ENCODE measurements at regions not wholly inside any gene's neighbourhood (a gene's known extent, or its start where the extent isn't known, plus 50 kb on each side); places are given as distances from the start of the nearest gene placed in this dataset.
A peak's percentile ranks its signal among the peaks of the same experiment; 100 is the strongest.
"Not testable (repeated sequence)": the region's sequence is repeated elsewhere in the genome, so short reads cannot be mapped to it uniquely, and the experiment has no call there.

DNA sequence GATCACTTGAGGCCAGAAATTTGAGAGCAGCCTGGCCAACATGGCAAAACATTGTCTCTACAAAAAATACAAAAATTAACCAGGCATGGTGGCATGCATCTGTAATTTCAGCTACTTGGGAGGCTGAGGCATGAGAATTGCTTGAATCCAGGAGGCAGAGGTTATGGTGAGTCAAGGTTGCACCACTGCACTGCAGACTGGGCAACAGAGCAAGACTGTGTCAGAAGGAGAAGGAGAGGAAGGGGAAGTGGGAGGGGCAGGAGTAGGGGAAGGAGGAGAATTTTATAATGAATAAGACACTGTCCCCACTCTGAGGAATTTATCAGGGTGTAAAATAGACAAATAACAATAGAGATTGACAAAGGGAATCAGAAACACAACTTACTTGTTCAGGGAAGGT is 440.6 kb upstream of the DYNLRB2 start:
- no peak for DNase-seq (ENCODE audit: low spot score)
- H3K9me3 Mint-ChIP-seq (ENCODE audit: low read depth), result peaks cover 13% of the 10 kb centered on the region
- no peak overlapping the region for H3K27ac Mint-ChIP-seq (ENCODE audit: unreplicated experiment)
- H3K36me3 Mint-ChIP-seq (ENCODE audit: low read depth), result no peaks in the 10 kb centered on the region
- H3K27me3 Mint-ChIP-seq (ENCODE audit: low read depth), result peaks cover 4% of the 10 kb centered on the region
- TF ChIP-seq, protein P1, sequence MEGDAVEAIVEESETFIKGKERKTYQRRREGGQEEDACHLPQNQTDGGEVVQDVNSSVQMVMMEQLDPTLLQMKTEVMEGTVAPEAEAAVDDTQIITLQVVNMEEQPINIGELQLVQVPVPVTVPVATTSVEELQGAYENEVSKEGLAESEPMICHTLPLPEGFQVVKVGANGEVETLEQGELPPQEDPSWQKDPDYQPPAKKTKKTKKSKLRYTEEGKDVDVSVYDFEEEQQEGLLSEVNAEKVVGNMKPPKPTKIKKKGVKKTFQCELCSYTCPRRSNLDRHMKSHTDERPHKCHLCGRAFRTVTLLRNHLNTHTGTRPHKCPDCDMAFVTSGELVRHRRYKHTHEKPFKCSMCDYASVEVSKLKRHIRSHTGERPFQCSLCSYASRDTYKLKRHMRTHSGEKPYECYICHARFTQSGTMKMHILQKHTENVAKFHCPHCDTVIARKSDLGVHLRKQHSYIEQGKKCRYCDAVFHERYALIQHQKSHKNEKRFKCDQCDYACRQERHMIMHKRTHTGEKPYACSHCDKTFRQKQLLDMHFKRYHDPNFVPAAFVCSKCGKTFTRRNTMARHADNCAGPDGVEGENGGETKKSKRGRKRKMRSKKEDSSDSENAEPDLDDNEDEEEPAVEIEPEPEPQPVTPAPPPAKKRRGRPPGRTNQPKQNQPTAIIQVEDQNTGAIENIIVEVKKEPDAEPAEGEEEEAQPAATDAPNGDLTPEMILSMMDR (IDR thresholded peaks at IDR 0.05), result no peak
- H3K4me3 Mint-ChIP-seq (ENCODE audit: unreplicated experiment), result no peak overlapping the region
- peaks cover 7% of the 10 kb centered on the region for H3K4me1 Mint-ChIP-seq (ENCODE audit: low read depth)

DNA sequence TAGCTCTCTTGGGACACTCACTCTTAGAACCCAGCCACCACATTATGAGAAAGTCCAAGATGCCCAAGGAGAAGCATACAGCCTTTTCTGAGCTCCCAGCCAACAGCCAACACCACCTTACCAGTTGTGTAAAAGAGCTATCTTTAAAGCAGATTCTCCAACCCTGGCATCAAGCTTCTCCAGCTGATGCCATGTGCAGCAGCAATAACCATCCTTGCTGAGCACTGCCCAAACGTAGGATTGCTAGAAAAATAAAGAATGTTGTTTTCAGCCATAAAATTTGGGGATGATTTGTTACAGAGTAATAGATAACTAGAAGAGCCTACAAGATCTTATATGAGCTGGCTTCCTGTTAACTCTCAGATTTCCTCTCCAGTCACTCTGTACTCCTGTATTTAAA is 443.7 kb upstream of the DYNLRB2 start:
- Mint-ChIP-seq H3K27ac (ENCODE audit: unreplicated experiment) (no peak overlapping the region), H3K4me3 (ENCODE audit: unreplicated experiment) (no peak overlapping the region), H3K27me3 (ENCODE audit: low read depth) (no peaks in the 10 kb centered on the region), H3K4me1 (ENCODE audit: low read depth) (peaks cover 9% of the 10 kb centered on the region), H3K36me3 (ENCODE audit: low read depth) (no peaks in the 10 kb centered on the region), H3K9me3 (ENCODE audit: low read depth) (peaks cover 13% of the 10 kb centered on the region)
- TF ChIP-seq, protein P1 (IDR thresholded peaks at IDR 0.05), result no peak
- no peak for DNase-seq (ENCODE audit: low spot score)

DNA sequence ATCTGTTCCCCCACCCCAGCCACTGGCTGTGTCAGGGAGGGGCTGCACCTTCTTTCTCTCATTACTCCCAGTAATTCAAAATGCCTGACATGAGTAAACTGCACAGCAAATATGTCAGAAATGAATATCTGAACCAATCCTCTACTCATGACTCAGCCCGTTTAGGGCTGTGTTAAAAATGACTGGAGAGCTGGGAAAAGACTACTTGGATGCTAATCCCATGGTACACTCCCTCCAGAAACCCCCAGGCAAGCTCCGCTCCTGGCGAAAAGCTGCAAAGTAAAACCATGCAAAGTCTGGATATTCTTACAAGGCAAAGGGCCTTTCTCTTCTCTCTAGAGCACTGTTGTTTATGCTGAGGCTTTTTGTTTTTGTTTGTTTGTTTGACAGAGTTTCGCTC is 448.1 kb upstream of the DYNLRB2 start:
- TF ChIP-seq, protein P1 (IDR thresholded peaks at IDR 0.05), result no peak

DNA sequence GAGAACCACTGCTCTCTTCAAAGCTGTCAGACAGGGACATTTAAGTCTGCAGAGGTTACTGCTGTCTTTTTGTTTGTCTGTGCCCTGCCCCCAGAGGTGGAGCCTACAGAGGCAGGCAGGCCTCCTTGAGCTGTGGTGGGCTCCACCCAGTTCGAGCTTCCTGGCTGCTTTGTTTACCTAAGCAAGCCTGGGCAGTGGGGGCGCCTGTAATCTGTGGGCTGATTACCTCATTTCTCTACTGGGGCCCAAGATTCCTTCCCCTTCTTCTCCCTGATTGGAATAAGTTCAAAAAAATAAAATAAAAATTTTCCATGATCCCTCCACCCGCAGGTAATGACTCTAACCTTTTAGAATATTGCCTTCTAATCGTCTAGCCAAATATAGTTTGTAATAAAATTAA is 449.3 kb upstream of the DYNLRB2 start:
- not testable (repeated sequence) for H3K27me3 Mint-ChIP-seq (ENCODE audit: low read depth); H3K27ac Mint-ChIP-seq (ENCODE audit: unreplicated experiment); H3K4me3 Mint-ChIP-seq (ENCODE audit: unreplicated experiment); DNase-seq (ENCODE audit: low spot score); H3K9me3 Mint-ChIP-seq (ENCODE audit: low read depth); H3K4me1 Mint-ChIP-seq (ENCODE audit: low read depth); H3K36me3 Mint-ChIP-seq (ENCODE audit: low read depth)

More for the DNA sequence above, 448.1 kb upstream of the DYNLRB2 start:
- DNase-seq (ENCODE audit: low spot score), result no peak
- Mint-ChIP-seq H3K4me3 (ENCODE audit: unreplicated experiment) (no peak overlapping the region), H3K36me3 (ENCODE audit: low read depth) (no peaks in the 10 kb centered on the region), H3K27ac (ENCODE audit: unreplicated experiment) (no peak overlapping the region), H3K4me1 (ENCODE audit: low read depth) (peaks cover 7% of the 10 kb centered on the region), H3K9me3 (ENCODE audit: low read depth) (peaks cover 12% of the 10 kb centered on the region), H3K27me3 (ENCODE audit: low read depth) (no peaks in the 10 kb centered on the region)

DNA sequence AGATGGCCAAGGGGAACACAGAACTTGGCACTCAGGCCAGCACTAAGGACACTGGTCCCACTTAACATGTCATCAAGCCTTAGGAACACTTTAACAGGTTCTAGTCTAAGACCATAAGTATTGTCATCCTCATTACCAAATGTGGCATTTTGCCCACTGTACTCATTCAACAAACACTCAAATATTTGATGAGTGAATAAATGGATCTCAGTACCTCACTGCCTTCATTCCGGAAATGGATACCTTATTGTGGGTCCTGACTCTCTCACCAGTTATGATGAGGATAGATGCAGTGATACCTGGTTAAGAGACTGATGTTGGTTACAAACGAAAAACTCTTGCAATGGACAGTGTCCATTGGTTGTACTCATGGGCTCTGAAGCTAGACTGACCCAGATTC is 455.2 kb upstream of the DYNLRB2 start:
- no peaks in the 10 kb centered on the region for H3K36me3 Mint-ChIP-seq (ENCODE audit: low read depth)
- H3K27ac Mint-ChIP-seq (ENCODE audit: unreplicated experiment), result no peak overlapping the region
- H3K27me3 Mint-ChIP-seq (ENCODE audit: low read depth), result no peaks in the 10 kb centered on the region
- peaks cover under 1% of the 10 kb centered on the region for H3K9me3 Mint-ChIP-seq (ENCODE audit: low read depth)
- TF ChIP-seq, protein P1 (IDR thresholded peaks at IDR 0.05), result no peak
- peaks cover 8% of the 10 kb centered on the region for H3K4me1 Mint-ChIP-seq (ENCODE audit: low read depth)
- DNase-seq (ENCODE audit: low spot score), result no peak
- H3K4me3 Mint-ChIP-seq (ENCODE audit: unreplicated experiment), result no peak overlapping the region

DNA sequence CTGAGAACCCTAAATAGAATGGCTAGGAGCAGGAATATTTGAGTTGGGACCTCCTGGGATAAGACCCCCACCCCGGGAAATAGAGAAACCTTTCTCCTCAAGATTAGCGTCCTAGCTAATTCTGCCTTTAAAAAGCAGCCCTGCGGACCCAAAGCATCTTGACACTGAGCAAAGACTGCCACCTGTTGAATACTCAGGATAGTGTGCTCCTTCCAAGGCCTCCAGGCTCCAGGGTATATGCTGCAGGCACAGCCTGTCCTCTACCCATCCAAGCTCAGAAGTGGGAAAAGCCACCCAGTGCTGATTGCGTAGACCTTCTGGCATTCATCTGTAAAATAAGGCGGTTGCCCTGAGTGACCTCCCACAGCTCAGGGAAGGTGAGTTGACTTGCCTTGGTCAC is 456.2 kb upstream of the DYNLRB2 start:
- Mint-ChIP-seq H3K4me1 (ENCODE audit: low read depth) (peaks cover 8% of the 10 kb centered on the region), H3K27ac (ENCODE audit: unreplicated experiment) (no peak overlapping the region), H3K27me3 (ENCODE audit: low read depth) (no peaks in the 10 kb centered on the region), H3K9me3 (ENCODE audit: low read depth) (no peaks in the 10 kb centered on the region), H3K4me3 (ENCODE audit: unreplicated experiment) (no peak overlapping the region), H3K36me3 (ENCODE audit: low read depth) (no peaks in the 10 kb centered on the region)
- no peak for DNase-seq (ENCODE audit: low spot score)
- TF ChIP-seq, protein P1 (IDR thresholded peaks at IDR 0.05), result peak; percentile 87
